ENCODE measurements at regions not wholly inside any gene's neighbourhood (a gene's known extent, or its start where the extent isn't known, plus 50 kb on each side); places are given as distances from the start of the nearest gene placed in this dataset.
"Not testable (repeated sequence)": the region's sequence is repeated elsewhere in the genome, so short reads cannot be mapped to it uniquely, and the experiment has no call there.

DNA sequence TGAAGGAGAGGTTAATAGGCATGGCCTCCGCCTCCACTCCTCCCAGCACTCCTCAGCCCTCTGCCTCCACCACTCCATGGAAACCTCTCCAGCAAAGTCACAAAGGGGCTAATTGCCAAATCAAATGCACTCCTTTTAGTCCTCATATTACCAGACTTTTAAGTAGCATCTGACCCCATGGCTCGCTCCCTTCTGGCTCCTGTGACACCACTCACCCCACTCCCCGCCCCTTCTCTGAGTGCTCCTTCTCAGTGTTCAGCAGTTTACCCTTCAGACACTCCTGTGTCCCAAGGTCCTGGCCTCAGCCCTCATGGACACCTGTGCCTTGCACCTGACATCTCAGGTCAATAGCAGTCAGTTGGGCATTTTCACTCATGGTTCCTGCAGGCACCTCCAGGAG lies 243.5 kb upstream of the CCL2 start:
- no peaks in the 10 kb centered on the region for H3K36me3 Mint-ChIP-seq (ENCODE audit: low read depth, unreplicated experiment)
- no peak for DNase-seq (ENCODE audit: low spot score)
- no peaks in the 10 kb centered on the region for H3K9me3 Mint-ChIP-seq (ENCODE audit: unreplicated experiment)
- TF ChIP-seq, protein P1, sequence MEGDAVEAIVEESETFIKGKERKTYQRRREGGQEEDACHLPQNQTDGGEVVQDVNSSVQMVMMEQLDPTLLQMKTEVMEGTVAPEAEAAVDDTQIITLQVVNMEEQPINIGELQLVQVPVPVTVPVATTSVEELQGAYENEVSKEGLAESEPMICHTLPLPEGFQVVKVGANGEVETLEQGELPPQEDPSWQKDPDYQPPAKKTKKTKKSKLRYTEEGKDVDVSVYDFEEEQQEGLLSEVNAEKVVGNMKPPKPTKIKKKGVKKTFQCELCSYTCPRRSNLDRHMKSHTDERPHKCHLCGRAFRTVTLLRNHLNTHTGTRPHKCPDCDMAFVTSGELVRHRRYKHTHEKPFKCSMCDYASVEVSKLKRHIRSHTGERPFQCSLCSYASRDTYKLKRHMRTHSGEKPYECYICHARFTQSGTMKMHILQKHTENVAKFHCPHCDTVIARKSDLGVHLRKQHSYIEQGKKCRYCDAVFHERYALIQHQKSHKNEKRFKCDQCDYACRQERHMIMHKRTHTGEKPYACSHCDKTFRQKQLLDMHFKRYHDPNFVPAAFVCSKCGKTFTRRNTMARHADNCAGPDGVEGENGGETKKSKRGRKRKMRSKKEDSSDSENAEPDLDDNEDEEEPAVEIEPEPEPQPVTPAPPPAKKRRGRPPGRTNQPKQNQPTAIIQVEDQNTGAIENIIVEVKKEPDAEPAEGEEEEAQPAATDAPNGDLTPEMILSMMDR (IDR thresholded peaks at IDR 0.05; ENCODE audit: unreplicated experiment): no peak
- no peak overlapping the region for H3K27ac Mint-ChIP-seq (ENCODE audit: unreplicated experiment)
- H3K27me3 Mint-ChIP-seq (ENCODE audit: unreplicated experiment): peaks cover 2% of the 10 kb centered on the region
- no peaks in the 10 kb centered on the region for H3K4me1 Mint-ChIP-seq (ENCODE audit: unreplicated experiment)
- no peak overlapping the region for H3K4me3 Mint-ChIP-seq (ENCODE audit: unreplicated experiment)

DNA sequence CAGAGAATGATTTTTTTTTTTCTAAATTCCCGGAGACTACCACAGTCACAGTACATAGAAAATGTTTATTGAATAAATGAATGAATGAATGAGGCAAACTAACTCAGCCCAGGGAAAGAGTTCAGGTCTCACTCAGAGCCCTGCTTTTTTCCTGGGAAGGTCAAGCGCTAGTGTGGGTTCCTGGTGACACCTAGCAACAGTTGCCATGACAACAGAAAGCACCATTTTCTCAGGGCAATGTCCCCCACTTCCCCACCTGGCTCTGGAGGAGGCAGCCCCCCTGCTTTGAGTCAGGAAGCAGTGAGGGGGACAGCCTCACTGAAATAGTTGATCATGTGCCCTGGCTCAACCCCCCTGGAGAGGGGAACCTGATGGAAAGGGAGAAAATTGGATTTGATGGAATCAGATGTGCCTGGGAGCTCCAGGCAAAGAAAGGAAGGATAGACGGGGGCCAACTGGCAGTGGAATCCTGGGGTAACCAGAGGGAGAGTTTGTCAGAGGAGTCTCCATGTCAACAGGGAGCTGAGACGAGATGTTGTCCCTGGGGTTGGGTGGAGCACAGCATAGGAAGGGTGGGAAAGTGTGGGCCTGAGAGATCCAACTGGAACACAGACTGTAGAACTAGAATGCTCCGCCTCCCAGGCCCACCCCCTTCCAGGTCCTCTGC lies 242.2 kb upstream of the CCL2 start:
- H3K4me1 Mint-ChIP-seq (ENCODE audit: unreplicated experiment): no peaks in the 10 kb centered on the region
- no peaks in the 10 kb centered on the region for H3K9me3 Mint-ChIP-seq (ENCODE audit: unreplicated experiment)
- no peak for DNase-seq (ENCODE audit: low spot score)
- peaks cover 2% of the 10 kb centered on the region for H3K27me3 Mint-ChIP-seq (ENCODE audit: unreplicated experiment)
- H3K36me3 Mint-ChIP-seq (ENCODE audit: low read depth, unreplicated experiment): no peaks in the 10 kb centered on the region
- TF ChIP-seq, protein P1 (IDR thresholded peaks at IDR 0.05; ENCODE audit: unreplicated experiment): no peak
- H3K4me3 Mint-ChIP-seq (ENCODE audit: unreplicated experiment): no peak overlapping the region
- H3K27ac Mint-ChIP-seq (ENCODE audit: unreplicated experiment): no peak overlapping the region

DNA sequence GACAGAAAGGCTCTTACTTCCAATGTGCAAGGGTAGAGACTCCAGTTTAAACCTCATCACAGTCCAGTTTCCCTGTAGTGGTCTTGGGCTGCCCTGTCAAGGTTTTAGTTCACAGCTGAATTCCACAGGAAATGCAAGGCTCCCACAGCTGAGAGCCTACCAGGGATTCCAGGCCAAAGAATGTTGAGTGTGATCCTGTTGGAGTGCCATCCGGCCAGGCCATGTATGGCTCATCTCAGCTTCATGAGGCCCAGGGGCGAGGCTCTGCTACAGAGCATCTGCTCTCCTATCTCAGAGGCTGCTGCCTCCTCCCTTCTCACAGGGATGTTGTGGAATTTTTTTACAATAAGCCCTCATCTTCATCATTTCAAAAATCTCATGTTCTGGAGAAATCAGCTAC lies 239.8 kb upstream of the CCL2 start:
- no peaks in the 10 kb centered on the region for H3K4me1 Mint-ChIP-seq (ENCODE audit: unreplicated experiment)
- no peak overlapping the region for H3K4me3 Mint-ChIP-seq (ENCODE audit: unreplicated experiment)
- no peaks in the 10 kb centered on the region for H3K36me3 Mint-ChIP-seq (ENCODE audit: low read depth, unreplicated experiment)
- H3K27me3 Mint-ChIP-seq (ENCODE audit: unreplicated experiment): peaks cover 2% of the 10 kb centered on the region
- TF ChIP-seq, protein P1 (IDR thresholded peaks at IDR 0.05; ENCODE audit: unreplicated experiment): no peak
- no peak for DNase-seq (ENCODE audit: low spot score)
- H3K9me3 Mint-ChIP-seq (ENCODE audit: unreplicated experiment): no peaks in the 10 kb centered on the region
- no peak overlapping the region for H3K27ac Mint-ChIP-seq (ENCODE audit: unreplicated experiment)

DNA sequence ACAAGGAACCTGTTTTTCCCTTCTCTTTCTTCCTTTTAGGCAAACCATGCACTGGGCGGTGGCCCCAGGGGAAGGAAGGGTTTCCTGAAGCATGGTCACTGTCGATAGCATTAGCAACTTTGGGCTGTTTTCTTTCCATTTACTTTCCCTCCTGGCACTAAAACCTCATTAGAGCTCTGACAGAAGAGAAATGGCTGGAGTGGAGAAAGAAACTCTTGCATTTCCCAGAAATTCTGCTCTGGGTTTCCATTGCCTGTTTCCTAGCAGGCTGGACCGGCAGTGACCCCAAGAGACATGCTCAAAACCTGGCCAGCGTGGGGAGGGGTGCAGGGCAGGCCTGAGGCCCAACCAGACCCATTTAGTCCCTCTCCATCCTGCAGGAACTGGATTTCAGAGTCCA lies 230.7 kb upstream of the CCL2 start:
- Mint-ChIP-seq H3K36me3 (ENCODE audit: low read depth, unreplicated experiment) (no peaks in the 10 kb centered on the region), H3K27ac (ENCODE audit: unreplicated experiment) (no peak overlapping the region), H3K4me1 (ENCODE audit: unreplicated experiment) (peaks cover 5% of the 10 kb centered on the region), H3K4me3 (ENCODE audit: unreplicated experiment) (no peak overlapping the region), H3K27me3 (ENCODE audit: unreplicated experiment) (peaks cover 3% of the 10 kb centered on the region), H3K9me3 (ENCODE audit: unreplicated experiment) (no peaks in the 10 kb centered on the region)
- no peak for DNase-seq (ENCODE audit: low spot score)
- TF ChIP-seq, protein P1 (IDR thresholded peaks at IDR 0.05; ENCODE audit: unreplicated experiment): no peak

DNA sequence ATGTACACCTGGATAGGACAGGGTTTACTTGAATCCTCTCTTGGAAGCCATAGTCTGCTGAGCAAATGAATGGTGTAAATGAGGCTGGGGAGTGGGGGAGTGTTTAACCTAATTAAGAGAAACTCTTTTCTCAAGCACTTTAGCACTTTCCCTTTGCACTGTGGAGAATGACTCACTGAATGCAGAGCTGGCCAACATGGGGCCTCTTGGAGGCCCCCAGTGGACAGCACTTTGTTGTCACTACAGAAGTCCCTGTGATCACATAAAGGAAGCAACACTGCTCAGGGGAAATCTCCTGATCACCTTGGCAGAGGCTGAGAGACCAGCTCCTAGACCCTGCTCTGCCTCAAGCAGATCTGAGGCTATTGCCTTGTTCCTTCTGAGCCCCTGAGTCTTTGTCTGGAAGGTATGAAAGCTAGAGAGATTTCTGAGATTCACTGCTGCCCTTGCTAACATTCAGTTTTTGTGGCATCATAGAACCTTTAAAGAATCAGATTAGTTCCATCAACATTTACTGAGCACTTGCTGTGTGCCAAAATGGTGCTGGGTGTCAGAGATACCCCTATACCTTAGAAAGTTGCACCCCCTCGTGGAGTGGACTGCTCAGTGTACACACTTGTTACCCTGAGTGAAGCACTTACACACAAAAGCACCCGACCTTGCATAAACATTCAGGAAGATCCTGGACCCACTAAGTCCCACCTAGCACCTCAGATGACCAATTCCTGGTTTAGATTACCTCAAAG lies 230.1 kb upstream of the CCL2 start:
- no peak for DNase-seq (ENCODE audit: low spot score)
- TF ChIP-seq, protein P1 (IDR thresholded peaks at IDR 0.05; ENCODE audit: unreplicated experiment): no peak
- peaks cover 5% of the 10 kb centered on the region for H3K4me1 Mint-ChIP-seq (ENCODE audit: unreplicated experiment)
- H3K27me3 Mint-ChIP-seq (ENCODE audit: unreplicated experiment): peaks cover 3% of the 10 kb centered on the region
- H3K9me3 Mint-ChIP-seq (ENCODE audit: unreplicated experiment): no peaks in the 10 kb centered on the region
- H3K36me3 Mint-ChIP-seq (ENCODE audit: low read depth, unreplicated experiment): no peaks in the 10 kb centered on the region
- H3K27ac Mint-ChIP-seq (ENCODE audit: unreplicated experiment): no peak overlapping the region
- H3K4me3 Mint-ChIP-seq (ENCODE audit: unreplicated experiment): no peak overlapping the region

DNA sequence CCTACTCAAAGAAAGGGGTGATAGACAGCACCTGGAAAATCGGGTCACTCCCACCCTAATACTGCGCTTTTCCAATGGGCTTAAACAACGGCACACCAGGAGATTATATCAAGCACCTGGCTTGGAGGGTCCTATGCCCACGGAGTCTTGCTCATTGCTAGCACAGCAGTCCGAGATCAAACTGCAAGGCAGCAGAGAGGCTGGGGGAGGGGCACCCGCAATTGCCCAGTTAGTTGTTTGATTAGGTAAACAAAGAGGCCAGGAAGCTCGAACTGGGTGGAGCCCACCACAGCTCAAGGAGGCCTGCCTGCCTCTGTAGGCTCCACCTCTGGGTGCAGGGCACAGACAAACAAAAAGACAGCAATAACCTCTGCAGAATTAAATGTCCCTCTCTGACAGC lies 224.5 kb upstream of the CCL2 start:
- H3K27ac Mint-ChIP-seq (ENCODE audit: unreplicated experiment); H3K4me1 Mint-ChIP-seq (ENCODE audit: unreplicated experiment); H3K27me3 Mint-ChIP-seq (ENCODE audit: unreplicated experiment); H3K9me3 Mint-ChIP-seq (ENCODE audit: unreplicated experiment); H3K4me3 Mint-ChIP-seq (ENCODE audit: unreplicated experiment); H3K36me3 Mint-ChIP-seq (ENCODE audit: low read depth, unreplicated experiment); DNase-seq (ENCODE audit: low spot score): not testable (repeated sequence)

DNA sequence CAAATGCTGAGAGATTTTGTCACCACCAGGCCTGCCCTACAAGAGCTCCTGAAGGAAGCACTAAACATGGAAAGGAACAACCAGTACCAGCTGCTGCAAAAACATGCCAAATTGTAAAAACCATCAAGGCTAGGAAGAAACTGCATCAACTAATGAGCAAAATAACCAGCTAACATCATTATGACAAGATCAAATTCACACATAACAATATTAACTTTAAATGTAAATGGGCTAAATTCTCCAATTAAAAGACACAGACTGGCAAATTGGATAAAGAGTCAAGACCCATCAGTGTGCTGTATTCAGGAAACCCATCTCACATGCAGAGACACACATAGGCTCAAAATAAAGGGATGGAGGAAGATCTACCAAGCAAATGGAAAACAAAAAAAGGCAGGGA lies 222.8 kb upstream of the CCL2 start:
- not testable (repeated sequence) for H3K9me3 Mint-ChIP-seq (ENCODE audit: unreplicated experiment); H3K27ac Mint-ChIP-seq (ENCODE audit: unreplicated experiment); H3K4me3 Mint-ChIP-seq (ENCODE audit: unreplicated experiment); DNase-seq (ENCODE audit: low spot score); H3K4me1 Mint-ChIP-seq (ENCODE audit: unreplicated experiment); H3K27me3 Mint-ChIP-seq (ENCODE audit: unreplicated experiment); H3K36me3 Mint-ChIP-seq (ENCODE audit: low read depth, unreplicated experiment)
